Panc1 (cell line): ENCODE measurements at regions not wholly inside any gene's neighbourhood (a gene's known extent, or its start where the extent isn't known, plus 50 kb on each side); places are given as distances from the start of the nearest gene placed in this dataset.

Experiments used
- POLR2AphosphoS5 ChIP-seq: IDR thresholded peaks from 2 replicates; pipeline ENCODE4 v1.6.1; 2012; ENCODE audit warnings: mild to moderate bottlenecking, low read depth, low read length, moderate library complexity
- SIN3A ChIP-seq: IDR thresholded peaks from 2 replicates; pipeline ENCODE4 v1.6.1; 2012; ENCODE audit warnings: low read depth, mild to moderate bottlenecking, low read length, moderate library complexity, borderline replicate concordance; ENCODE audit not compliant: insufficient read depth
- TF ChIP-seq, protein P1 (sequence below), 2 experiments: IDR thresholded peaks; 2 replicates each; pipeline ENCODE4 v1.6.1; 2011 to 2012; ENCODE audit warnings: low read depth in 2 of 2, control low read depth in 1 of 2, low read length in 1 of 2, mild to moderate bottlenecking in 1 of 2, moderate library complexity in 1 of 2; ENCODE audit not compliant: insufficient read depth in 1 of 2
- TF ChIP-seq, protein P2 (sequence below): fragments of 450-650 bp; IDR thresholded peaks from 2 replicates; pipeline ENCODE4 v1.5.1; 2017; ENCODE audit warnings: mild to moderate bottlenecking

DNA sequence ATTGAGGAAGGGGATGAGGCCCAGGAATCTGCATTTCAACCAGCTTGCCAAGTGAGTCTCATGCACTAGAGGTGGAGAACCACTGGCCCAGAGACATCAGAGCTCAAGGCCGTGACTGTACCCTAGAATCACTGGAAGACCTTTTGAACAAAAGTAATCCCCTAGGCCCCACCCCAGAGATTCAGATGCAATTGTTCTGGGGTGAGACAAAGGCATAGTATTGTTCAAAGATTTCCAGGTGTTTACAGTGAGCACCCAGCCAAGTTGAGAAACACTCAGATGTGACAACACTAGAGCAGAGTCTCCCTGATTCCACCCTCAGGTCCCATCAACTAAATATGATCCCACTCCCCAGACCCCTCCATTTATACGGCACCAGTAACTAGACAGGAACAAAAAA is 290.3 kb upstream of the TLE3 start:
- TF ChIP-seq SIN3A (no peak), POLR2AphosphoS5 (no peak)
- TF ChIP-seq, protein P1, sequence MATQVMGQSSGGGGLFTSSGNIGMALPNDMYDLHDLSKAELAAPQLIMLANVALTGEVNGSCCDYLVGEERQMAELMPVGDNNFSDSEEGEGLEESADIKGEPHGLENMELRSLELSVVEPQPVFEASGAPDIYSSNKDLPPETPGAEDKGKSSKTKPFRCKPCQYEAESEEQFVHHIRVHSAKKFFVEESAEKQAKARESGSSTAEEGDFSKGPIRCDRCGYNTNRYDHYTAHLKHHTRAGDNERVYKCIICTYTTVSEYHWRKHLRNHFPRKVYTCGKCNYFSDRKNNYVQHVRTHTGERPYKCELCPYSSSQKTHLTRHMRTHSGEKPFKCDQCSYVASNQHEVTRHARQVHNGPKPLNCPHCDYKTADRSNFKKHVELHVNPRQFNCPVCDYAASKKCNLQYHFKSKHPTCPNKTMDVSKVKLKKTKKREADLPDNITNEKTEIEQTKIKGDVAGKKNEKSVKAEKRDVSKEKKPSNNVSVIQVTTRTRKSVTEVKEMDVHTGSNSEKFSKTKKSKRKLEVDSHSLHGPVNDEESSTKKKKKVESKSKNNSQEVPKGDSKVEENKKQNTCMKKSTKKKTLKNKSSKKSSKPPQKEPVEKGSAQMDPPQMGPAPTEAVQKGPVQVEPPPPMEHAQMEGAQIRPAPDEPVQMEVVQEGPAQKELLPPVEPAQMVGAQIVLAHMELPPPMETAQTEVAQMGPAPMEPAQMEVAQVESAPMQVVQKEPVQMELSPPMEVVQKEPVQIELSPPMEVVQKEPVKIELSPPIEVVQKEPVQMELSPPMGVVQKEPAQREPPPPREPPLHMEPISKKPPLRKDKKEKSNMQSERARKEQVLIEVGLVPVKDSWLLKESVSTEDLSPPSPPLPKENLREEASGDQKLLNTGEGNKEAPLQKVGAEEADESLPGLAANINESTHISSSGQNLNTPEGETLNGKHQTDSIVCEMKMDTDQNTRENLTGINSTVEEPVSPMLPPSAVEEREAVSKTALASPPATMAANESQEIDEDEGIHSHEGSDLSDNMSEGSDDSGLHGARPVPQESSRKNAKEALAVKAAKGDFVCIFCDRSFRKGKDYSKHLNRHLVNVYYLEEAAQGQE (IDR thresholded peaks at IDR 0.05; ENCODE audit: insufficient read depth in 1 of 2, low read depth in 2 of 2, low read length in 1 of 2), result no peak
- TF ChIP-seq, protein P2, sequence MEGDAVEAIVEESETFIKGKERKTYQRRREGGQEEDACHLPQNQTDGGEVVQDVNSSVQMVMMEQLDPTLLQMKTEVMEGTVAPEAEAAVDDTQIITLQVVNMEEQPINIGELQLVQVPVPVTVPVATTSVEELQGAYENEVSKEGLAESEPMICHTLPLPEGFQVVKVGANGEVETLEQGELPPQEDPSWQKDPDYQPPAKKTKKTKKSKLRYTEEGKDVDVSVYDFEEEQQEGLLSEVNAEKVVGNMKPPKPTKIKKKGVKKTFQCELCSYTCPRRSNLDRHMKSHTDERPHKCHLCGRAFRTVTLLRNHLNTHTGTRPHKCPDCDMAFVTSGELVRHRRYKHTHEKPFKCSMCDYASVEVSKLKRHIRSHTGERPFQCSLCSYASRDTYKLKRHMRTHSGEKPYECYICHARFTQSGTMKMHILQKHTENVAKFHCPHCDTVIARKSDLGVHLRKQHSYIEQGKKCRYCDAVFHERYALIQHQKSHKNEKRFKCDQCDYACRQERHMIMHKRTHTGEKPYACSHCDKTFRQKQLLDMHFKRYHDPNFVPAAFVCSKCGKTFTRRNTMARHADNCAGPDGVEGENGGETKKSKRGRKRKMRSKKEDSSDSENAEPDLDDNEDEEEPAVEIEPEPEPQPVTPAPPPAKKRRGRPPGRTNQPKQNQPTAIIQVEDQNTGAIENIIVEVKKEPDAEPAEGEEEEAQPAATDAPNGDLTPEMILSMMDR, result no peak
